SKM-1 (cell line): ENCODE measurements at regions not wholly inside any gene's neighbourhood (a gene's known extent, or its start where the extent isn't known, plus 50 kb on each side); places are given as distances from the start of the nearest gene placed in this dataset.
"Not testable (repeated sequence)": the region's sequence is repeated elsewhere in the genome, so short reads cannot be mapped to it uniquely, and the experiment has no call there.

Experiments used
- DNase-seq: peaks from one replicate; lab custom pipeline; 2025; ENCODE audit not compliant: unreplicated experiment; lab: John Stamatoyannopoulos, UW

- DNase-seq, result not testable (repeated sequence)
Observed at GRCh38 chr20:41685145-41685544, 67.0 kb upstream of the CHD6 start.

GRCh38 chr20:41678799-41679198 lies 60.6 kb upstream of the CHD6 start:
- no peak for DNase-seq

GRCh38 chr20:41672282-41672681 lies 54.1 kb upstream of the CHD6 start:
- no peak for DNase-seq

- DNase-seq, result no peak
Observed at GRCh38 chr20:41671143-41671542, 53.0 kb upstream of the CHD6 start.

- no peak for DNase-seq
Observed at GRCh38 chr20:41670631-41671030, 52.5 kb upstream of the CHD6 start.

GRCh38 chr20:41669708-41670263 lies 51.6 kb upstream of the CHD6 start:
- no peak for DNase-seq

- DNase-seq, result no peak
Observed at GRCh38 chr20:41668057-41668749, 50.0 kb upstream of the CHD6 start.
